ENCODE measurements at regions not wholly inside any gene's neighbourhood (a gene's known extent, or its start where the extent isn't known, plus 50 kb on each side); places are given as distances from the start of the nearest gene placed in this dataset.
"Not testable (repeated sequence)": the region's sequence is repeated elsewhere in the genome, so short reads cannot be mapped to it uniquely, and the experiment has no call there.

DNA sequence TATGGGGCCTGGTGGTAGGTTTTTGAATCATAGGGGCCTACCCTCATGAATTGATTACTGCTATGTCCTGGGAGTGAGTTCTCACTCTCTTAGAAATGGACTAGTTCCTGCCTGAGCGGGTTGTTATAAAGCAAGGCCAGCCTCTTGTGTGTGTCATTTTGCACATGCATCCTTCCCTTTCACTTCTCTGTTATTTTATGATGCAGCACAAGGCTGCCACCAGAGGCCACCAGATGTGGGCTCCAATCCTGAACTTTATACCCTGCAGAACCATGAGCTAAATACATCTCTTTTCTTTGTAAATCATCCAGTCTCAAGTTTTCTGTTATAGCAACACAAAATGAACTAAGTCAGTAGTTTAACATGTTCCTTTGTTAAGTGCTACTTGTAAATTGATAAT, 251.4 kb downstream of the BLID start:
- H3K36me3 ChIP-seq: no peaks in the 10 kb centered on the region
- no peak for DNase-seq (ENCODE audit: low spot score)
- H3K4me1 ChIP-seq (replicated peaks): no peaks in the 10 kb centered on the region
- H3K9me3 ChIP-seq: no peaks in the 10 kb centered on the region
- no peak for TF ChIP-seq POLR2AphosphoS5 (IDR thresholded peaks at IDR 0.05)
- TF ChIP-seq, protein P1, sequence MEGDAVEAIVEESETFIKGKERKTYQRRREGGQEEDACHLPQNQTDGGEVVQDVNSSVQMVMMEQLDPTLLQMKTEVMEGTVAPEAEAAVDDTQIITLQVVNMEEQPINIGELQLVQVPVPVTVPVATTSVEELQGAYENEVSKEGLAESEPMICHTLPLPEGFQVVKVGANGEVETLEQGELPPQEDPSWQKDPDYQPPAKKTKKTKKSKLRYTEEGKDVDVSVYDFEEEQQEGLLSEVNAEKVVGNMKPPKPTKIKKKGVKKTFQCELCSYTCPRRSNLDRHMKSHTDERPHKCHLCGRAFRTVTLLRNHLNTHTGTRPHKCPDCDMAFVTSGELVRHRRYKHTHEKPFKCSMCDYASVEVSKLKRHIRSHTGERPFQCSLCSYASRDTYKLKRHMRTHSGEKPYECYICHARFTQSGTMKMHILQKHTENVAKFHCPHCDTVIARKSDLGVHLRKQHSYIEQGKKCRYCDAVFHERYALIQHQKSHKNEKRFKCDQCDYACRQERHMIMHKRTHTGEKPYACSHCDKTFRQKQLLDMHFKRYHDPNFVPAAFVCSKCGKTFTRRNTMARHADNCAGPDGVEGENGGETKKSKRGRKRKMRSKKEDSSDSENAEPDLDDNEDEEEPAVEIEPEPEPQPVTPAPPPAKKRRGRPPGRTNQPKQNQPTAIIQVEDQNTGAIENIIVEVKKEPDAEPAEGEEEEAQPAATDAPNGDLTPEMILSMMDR (IDR thresholded peaks at IDR 0.05): no peak
- TF ChIP-seq POLR2A (IDR thresholded peaks at IDR 0.05): no peak
- intact Hi-C loops (cut with DNase I): no loop called here
- no peaks in the 10 kb centered on the region for H3K27me3 ChIP-seq (replicated peaks; ENCODE audit: insufficient read depth)
- H3K4me3 ChIP-seq: no peak overlapping the region
- no peak overlapping the region for H3K27ac ChIP-seq
- 91% methylated on average over 1 of the region's 1 CpG for WGBS

DNA sequence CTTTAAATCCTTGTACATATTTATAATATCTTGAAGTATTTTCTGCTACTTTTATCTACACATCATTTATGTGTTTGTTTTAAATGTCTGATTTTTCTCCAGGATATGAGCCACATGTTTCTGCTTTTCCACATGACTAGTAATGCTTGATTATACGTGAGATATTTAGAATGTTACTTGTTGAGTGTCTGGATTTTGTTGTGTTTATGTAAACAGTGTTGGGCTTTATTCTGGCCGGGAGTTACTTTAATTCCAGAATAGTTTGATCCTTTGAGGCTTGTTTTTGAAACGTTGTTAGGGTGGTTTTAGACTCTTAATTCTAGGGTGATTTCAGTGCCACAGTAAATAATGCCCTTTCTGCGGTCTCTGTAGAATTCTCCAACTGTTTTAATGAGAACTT, 252.9 kb downstream of the BLID start:
- no peak overlapping the region for H3K27ac ChIP-seq
- no peak for DNase-seq (ENCODE audit: low spot score)
- no peaks in the 10 kb centered on the region for H3K27me3 ChIP-seq (replicated peaks; ENCODE audit: insufficient read depth)
- H3K4me1 ChIP-seq (replicated peaks): no peaks in the 10 kb centered on the region
- 81% methylated on average over 4 of the region's 4 CpGs for WGBS
- no peak for TF ChIP-seq POLR2AphosphoS5 (IDR thresholded peaks at IDR 0.05)
- TF ChIP-seq, protein P1 (IDR thresholded peaks at IDR 0.05): no peak
- no peak for TF ChIP-seq POLR2A (IDR thresholded peaks at IDR 0.05)
- H3K9me3 ChIP-seq: no peaks in the 10 kb centered on the region
- no peaks in the 10 kb centered on the region for H3K36me3 ChIP-seq
- H3K4me3 ChIP-seq: no peak overlapping the region
- intact Hi-C loops (cut with DNase I): no loop called here

DNA sequence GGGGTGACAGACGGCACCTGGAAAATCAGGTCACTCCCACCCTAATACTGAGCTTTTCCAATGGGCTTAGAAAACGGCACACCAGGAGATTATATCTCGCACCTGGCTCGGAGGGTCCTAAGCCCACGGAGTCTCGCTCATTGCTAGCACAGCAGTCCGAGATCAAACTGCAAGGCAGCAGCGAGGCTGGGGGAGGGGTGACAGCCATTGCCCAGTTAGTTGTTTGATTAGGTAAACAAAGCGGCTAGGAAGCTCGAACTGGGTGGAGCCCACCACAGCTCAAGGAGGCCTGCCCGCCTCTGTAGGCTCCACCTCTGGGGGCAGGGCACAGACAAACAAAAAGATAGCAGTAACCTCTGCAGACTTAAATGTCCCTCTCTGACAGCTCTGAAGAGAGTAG, 260.9 kb downstream of the BLID start:
- not testable (repeated sequence) for H3K36me3 ChIP-seq

DNA sequence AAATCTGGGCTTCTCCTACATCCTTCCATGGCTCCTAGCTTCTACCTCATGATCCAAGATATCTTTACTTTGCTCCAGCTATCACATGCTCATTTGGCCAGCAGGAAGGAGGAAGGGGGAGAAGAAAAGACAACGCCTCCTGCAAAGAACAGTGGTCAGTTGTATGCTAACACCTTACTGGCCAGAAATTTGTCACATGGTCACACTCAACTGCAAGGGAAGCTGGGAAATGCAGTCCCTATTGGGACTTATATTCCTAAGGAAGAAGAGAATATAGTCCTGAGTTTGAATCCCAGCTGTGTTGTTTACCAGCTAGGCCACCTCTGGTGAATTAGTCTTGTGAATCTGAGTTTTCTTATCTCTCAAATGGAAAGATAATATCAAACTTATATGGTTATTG, 272.0 kb downstream of the BLID start:
- 81% methylated on average over 1 of the region's 1 CpG for WGBS
- H3K36me3 ChIP-seq: no peaks in the 10 kb centered on the region
- no peak overlapping the region for H3K27ac ChIP-seq
- H3K4me3 ChIP-seq: no peak overlapping the region
- no peaks in the 10 kb centered on the region for H3K27me3 ChIP-seq (replicated peaks; ENCODE audit: insufficient read depth)
- intact Hi-C loops (cut with DNase I): no loop called here
- no peaks in the 10 kb centered on the region for H3K4me1 ChIP-seq (replicated peaks)
- TF ChIP-seq POLR2AphosphoS5 (IDR thresholded peaks at IDR 0.05) (no peak), POLR2A (IDR thresholded peaks at IDR 0.05) (no peak)
- TF ChIP-seq, protein P1 (IDR thresholded peaks at IDR 0.05): no peak
- DNase-seq (ENCODE audit: low spot score): no peak
- H3K9me3 ChIP-seq: no peaks in the 10 kb centered on the region

More for the DNA sequence above, 260.9 kb downstream of the BLID start:
- H3K9me3 ChIP-seq; DNase-seq (ENCODE audit: low spot score); H3K4me1 ChIP-seq (replicated peaks); H3K27ac ChIP-seq; H3K27me3 ChIP-seq (replicated peaks; ENCODE audit: insufficient read depth); H3K4me3 ChIP-seq; intact Hi-C loops (cut with DNase I): not testable (repeated sequence)
- WGBS: 81% methylated on average over 6 of the region's 11 CpGs

DNA sequence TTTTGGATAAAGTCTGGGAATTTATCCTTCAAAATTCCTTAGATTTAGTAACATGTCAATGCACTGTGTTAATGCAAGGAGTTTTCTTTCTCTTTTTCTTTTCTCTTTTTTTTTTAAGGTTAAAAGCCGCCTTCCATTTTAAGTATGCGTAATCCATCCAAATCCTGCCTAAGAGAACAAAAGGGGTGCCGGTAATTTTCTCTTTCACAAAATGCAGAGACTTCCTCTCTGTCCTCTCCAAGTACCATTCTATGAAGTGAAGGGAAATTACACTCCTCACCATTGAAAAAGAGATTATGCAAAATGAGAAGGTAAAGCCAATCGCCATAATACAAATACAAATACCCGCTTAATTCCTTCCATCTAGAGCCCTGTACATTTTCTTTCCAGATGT, 273.8 kb downstream of the BLID start:
- no peaks in the 10 kb centered on the region for H3K4me1 ChIP-seq (replicated peaks)

More for the DNA sequence above, 273.8 kb downstream of the BLID start:
- Histone ChIP-seq H3K27me3 (replicated peaks; ENCODE audit: insufficient read depth) (no peaks in the 10 kb centered on the region), H3K9me3 (no peaks in the 10 kb centered on the region), H3K36me3 (no peaks in the 10 kb centered on the region), H3K27ac (no peak overlapping the region), H3K4me3 (no peak overlapping the region)
- no peak for DNase-seq (ENCODE audit: low spot score)
- intact Hi-C loops (cut with DNase I): no loop called here
- 92% methylated on average over 5 of the region's 5 CpGs for WGBS
- TF ChIP-seq POLR2A (IDR thresholded peaks at IDR 0.05) (no peak), POLR2AphosphoS5 (IDR thresholded peaks at IDR 0.05) (no peak)
- TF ChIP-seq, protein P1 (IDR thresholded peaks at IDR 0.05): no peak
